Neural cell (in vitro differentiated cells): ENCODE measurements at regions not wholly inside any gene's neighbourhood (a gene's known extent, or its start where the extent isn't known, plus 50 kb on each side); places are given as distances from the start of the nearest gene placed in this dataset.

ENCODE experiments used
- H2AFZ ChIP-seq: fragments of 200-600, 300-800 bp; sonication (generic), shearing (Covaris generic); 2 replicates; pipeline ENCODE4 v1.6.0; 2014; ENCODE audit warnings: low read depth, mild to moderate bottlenecking, antibody characterized with exemption, low read length, moderate library complexity
- H3F3A ChIP-seq: fragments of 200-600 bp; shearing (Covaris generic); 2 replicates; pipeline ENCODE4 v1.6.1; 2016; ENCODE audit warnings: mild to moderate bottlenecking, moderate library complexity, mixed read lengths, antibody characterized with exemption, low read length; ENCODE audit not compliant: insufficient read depth, poor library complexity, severe bottlenecking
- H3K27ac ChIP-seq: fragments of 200-600, 300-800 bp; sonication (generic), shearing (Covaris generic); 2 replicates; pipeline ENCODE4 v1.5.1; 2014; ENCODE audit warnings: mild to moderate bottlenecking, low read length, moderate library complexity
- H3K27me3 ChIP-seq: fragments of 300-800, 200-600 bp; sonication (generic), shearing (Covaris generic); 2 replicates; pipeline ENCODE4 v1.6.0; 2014; ENCODE audit warnings: mild to moderate bottlenecking, low read depth, low read length, moderate library complexity; ENCODE audit not compliant: insufficient read depth
- H3K36me3 ChIP-seq: fragments of 300-800, 200-600 bp; sonication (generic), shearing (Covaris generic); 2 replicates; pipeline ENCODE4 v1.5.1; 2014; ENCODE audit warnings: mild to moderate bottlenecking, antibody characterized with exemption, low read length, moderate library complexity; ENCODE audit not compliant: insufficient read depth
- H3K4me2 ChIP-seq: fragments of 300-800, 200-600 bp; sonication (generic), shearing (Covaris generic); 2 replicates; pipeline ENCODE4 v1.6.0; 2014; ENCODE audit warnings: mild to moderate bottlenecking, low read length
- H3K4me3 ChIP-seq: fragments of 300-800, 200-600 bp; sonication (generic), shearing (Covaris generic); 2 replicates; pipeline ENCODE4 v1.5.1; 2014; ENCODE audit warnings: mild to moderate bottlenecking, low read length, moderate library complexity
- H3K79me2 ChIP-seq: fragments of 200-600 bp; shearing (Covaris generic); replicated peaks from 2 replicates; pipeline ENCODE4 v1.6.0; 2014; ENCODE audit warnings: mild to moderate bottlenecking, low read length, moderate library complexity; ENCODE audit not compliant: insufficient read depth
- H3K9ac ChIP-seq: fragments of 300-800, 200-600 bp; sonication (generic), shearing (Covaris generic); 2 replicates; pipeline ENCODE4 v1.6.1; 2016; ENCODE audit warnings: mild to moderate bottlenecking, low read length, mixed read lengths
- H3K9me2 ChIP-seq: fragments of 200-600 bp; shearing (Covaris generic); 2 replicates; pipeline ENCODE4 v1.6.1; 2016; ENCODE audit warnings: mild to moderate bottlenecking, low read length, mixed read lengths; ENCODE audit not compliant: insufficient read depth
- H3K9me3 ChIP-seq: fragments of 200-600, 300-800 bp; sonication (generic), shearing (Covaris generic); 2 replicates; pipeline ENCODE4 v1.6.1; 2016; ENCODE audit warnings: mild to moderate bottlenecking, mixed run types, low read length, moderate library complexity, mixed read lengths
- H4K20me1 ChIP-seq: fragments of 200-600 bp; shearing (Covaris generic); 2 replicates; pipeline ENCODE4 v1.6.1; 2016; ENCODE audit warnings: mild to moderate bottlenecking, mixed run types; ENCODE audit not compliant: insufficient read depth
- EP300 ChIP-seq: fragments of 450-650 bp; conservative IDR thresholded peaks from 2 replicates; pipeline ENCODE4 v1.6.1; 2014; ENCODE audit warnings: antibody characterized with exemption, mild to moderate bottlenecking, moderate library complexity; ENCODE audit not compliant: poor library complexity, severe bottlenecking
- EZH2 ChIP-seq: fragments of 200-600, 300-800 bp; shearing (Covaris generic), sonication (generic); IDR thresholded peaks from 2 replicates; pipeline ENCODE4 v1.6.1; 2014; ENCODE audit warnings: antibody characterized with exemption, low read length, borderline replicate concordance, mild to moderate bottlenecking; ENCODE audit not compliant: insufficient read depth, poor library complexity, severe bottlenecking
- MXI1 ChIP-seq: fragments of 450-650 bp; conservative IDR thresholded peaks from 2 replicates; pipeline ENCODE4 v1.6.1; 2014; ENCODE audit warnings: antibody characterized with exemption, mild to moderate bottlenecking; ENCODE audit not compliant: poor library complexity, severe bottlenecking
- POLR2AphosphoS5 ChIP-seq: IDR thresholded peaks from 2 replicates; pipeline ENCODE4 v1.6.1; 2012
- RAD21 ChIP-seq: fragments of 450-650 bp; conservative IDR thresholded peaks from 2 replicates; pipeline ENCODE4 v1.6.1; 2014; ENCODE audit warnings: antibody characterized with exemption, mild to moderate bottlenecking, moderate library complexity
- SMC3 ChIP-seq: fragments of 450-650 bp; conservative IDR thresholded peaks from 2 replicates; pipeline ENCODE4 v1.6.1; 2014; ENCODE audit warnings: antibody characterized with exemption, mild to moderate bottlenecking, moderate library complexity; ENCODE audit not compliant: poor library complexity
- TAF1 ChIP-seq: IDR thresholded peaks from 2 replicates; pipeline ENCODE4 v1.6.1; 2012; ENCODE audit warnings: low read depth
- TF ChIP-seq, protein P1 (sequence below): IDR thresholded peaks from 2 replicates; pipeline ENCODE4 v1.6.1; 2012; ENCODE audit warnings: borderline replicate concordance
- TF ChIP-seq, protein P2 (sequence below): fragments of 450-650 bp; IDR thresholded peaks from 2 replicates; pipeline ENCODE4 v1.5.1; 2014; ENCODE audit warnings: antibody characterized with exemption, mild to moderate bottlenecking, moderate library complexity; ENCODE audit not compliant: poor library complexity, severe bottlenecking

DNA sequence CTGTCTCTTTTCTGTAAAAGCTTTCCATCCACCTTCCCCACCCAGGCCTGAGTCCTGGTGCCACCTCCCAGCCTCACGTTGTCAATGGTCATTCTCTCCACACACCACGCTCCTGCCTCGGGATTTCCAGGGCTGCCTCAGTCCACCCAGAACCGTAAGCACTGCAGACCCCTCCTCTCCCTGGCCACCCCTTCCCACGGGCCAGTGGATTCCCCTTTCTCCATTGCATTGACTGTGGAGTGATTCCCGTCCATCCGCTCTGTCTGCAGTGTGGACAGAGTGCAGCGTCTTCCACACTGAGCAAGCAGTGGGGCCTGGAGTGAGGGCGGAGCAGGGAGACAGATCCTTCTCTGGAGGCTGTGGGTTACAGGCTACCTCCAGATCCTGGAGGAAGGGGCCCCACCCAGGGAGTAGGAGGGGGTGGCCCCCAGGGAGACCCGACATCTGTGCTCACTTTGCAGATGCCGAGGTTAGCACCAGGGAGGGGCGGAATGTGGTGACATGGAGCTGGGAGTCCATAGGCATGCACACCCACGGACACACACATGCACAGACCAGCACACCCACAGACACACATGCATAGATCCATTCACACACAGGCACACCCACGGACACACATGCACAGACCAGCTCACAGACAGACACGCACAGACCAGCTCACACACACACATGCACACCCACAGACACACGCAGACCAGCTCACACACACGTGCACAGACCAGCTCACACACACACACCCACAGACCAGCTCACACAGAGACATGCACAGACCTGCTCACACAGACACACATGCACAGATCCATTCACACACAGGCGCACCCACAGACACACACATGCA is 109.6 kb upstream of the B3GAT1 start:
- H3K9me2 ChIP-seq, result no peaks in the 10 kb centered on the region
- H3K27me3 ChIP-seq, result no peaks in the 10 kb centered on the region
- H2AFZ ChIP-seq, result no peak overlapping the region
- no peak overlapping the region for H3K4me2 ChIP-seq
- no peak overlapping the region for H3K9ac ChIP-seq
- H3K4me3 ChIP-seq, result no peak overlapping the region
- H3K9me3 ChIP-seq, result no peaks in the 10 kb centered on the region
- no peaks in the 10 kb centered on the region for H3F3A ChIP-seq
- H3K36me3 ChIP-seq, result no peaks in the 10 kb centered on the region
- TF ChIP-seq POLR2AphosphoS5 (no peak), EP300 (no peak), TAF1 (no peak), SMC3 (no peak)
- no peak overlapping the region for H3K27ac ChIP-seq
- H4K20me1 ChIP-seq, result no peaks in the 10 kb centered on the region
- H3K79me2 ChIP-seq, result no peaks in the 10 kb centered on the region

DNA sequence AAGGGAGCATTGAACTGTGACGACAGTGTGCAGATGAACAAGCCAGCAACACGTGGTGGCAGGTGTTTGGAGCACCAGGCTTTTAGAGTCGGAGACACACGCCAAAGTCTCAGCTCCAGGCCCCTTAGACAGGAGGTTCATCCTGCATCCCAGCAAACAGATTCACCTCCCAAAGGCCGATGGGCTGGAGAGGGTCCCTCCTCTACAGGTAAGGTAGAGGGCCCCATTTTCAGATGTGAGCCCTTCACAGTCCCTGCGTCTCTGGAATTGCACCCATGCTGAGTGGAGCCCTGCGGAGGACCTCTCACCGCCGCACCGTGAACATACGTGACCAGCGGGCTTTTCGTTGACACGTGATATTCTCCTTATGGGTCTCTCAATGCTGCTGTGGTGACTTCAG is 109.0 kb upstream of the B3GAT1 start:
- Histone ChIP-seq H3F3A (no peaks in the 10 kb centered on the region), H3K9me3 (no peaks in the 10 kb centered on the region), H3K27me3 (no peaks in the 10 kb centered on the region), H3K4me2 (no peak overlapping the region), H2AFZ (no peak overlapping the region), H3K36me3 (no peaks in the 10 kb centered on the region), H3K4me3 (no peak overlapping the region), H3K9ac (no peak overlapping the region), H4K20me1 (no peaks in the 10 kb centered on the region), H3K27ac (no peak overlapping the region), H3K9me2 (no peaks in the 10 kb centered on the region), H3K79me2 (no peaks in the 10 kb centered on the region)
- TF ChIP-seq RAD21 (no peak), TAF1 (no peak), EP300 (no peak), EZH2 (no peak), SMC3 (no peak), MXI1 (no peak), POLR2AphosphoS5 (no peak)
- TF ChIP-seq, protein P1, sequence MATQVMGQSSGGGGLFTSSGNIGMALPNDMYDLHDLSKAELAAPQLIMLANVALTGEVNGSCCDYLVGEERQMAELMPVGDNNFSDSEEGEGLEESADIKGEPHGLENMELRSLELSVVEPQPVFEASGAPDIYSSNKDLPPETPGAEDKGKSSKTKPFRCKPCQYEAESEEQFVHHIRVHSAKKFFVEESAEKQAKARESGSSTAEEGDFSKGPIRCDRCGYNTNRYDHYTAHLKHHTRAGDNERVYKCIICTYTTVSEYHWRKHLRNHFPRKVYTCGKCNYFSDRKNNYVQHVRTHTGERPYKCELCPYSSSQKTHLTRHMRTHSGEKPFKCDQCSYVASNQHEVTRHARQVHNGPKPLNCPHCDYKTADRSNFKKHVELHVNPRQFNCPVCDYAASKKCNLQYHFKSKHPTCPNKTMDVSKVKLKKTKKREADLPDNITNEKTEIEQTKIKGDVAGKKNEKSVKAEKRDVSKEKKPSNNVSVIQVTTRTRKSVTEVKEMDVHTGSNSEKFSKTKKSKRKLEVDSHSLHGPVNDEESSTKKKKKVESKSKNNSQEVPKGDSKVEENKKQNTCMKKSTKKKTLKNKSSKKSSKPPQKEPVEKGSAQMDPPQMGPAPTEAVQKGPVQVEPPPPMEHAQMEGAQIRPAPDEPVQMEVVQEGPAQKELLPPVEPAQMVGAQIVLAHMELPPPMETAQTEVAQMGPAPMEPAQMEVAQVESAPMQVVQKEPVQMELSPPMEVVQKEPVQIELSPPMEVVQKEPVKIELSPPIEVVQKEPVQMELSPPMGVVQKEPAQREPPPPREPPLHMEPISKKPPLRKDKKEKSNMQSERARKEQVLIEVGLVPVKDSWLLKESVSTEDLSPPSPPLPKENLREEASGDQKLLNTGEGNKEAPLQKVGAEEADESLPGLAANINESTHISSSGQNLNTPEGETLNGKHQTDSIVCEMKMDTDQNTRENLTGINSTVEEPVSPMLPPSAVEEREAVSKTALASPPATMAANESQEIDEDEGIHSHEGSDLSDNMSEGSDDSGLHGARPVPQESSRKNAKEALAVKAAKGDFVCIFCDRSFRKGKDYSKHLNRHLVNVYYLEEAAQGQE, result no peak
- TF ChIP-seq, protein P2, sequence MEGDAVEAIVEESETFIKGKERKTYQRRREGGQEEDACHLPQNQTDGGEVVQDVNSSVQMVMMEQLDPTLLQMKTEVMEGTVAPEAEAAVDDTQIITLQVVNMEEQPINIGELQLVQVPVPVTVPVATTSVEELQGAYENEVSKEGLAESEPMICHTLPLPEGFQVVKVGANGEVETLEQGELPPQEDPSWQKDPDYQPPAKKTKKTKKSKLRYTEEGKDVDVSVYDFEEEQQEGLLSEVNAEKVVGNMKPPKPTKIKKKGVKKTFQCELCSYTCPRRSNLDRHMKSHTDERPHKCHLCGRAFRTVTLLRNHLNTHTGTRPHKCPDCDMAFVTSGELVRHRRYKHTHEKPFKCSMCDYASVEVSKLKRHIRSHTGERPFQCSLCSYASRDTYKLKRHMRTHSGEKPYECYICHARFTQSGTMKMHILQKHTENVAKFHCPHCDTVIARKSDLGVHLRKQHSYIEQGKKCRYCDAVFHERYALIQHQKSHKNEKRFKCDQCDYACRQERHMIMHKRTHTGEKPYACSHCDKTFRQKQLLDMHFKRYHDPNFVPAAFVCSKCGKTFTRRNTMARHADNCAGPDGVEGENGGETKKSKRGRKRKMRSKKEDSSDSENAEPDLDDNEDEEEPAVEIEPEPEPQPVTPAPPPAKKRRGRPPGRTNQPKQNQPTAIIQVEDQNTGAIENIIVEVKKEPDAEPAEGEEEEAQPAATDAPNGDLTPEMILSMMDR, result no peak
